D721Med (cell line): ENCODE measurements at regions not wholly inside any gene's neighbourhood (a gene's known extent, or its start where the extent isn't known, plus 50 kb on each side); places are given as distances from the start of the nearest gene placed in this dataset.
A peak's percentile ranks its signal among the peaks of the same experiment; 100 is the strongest.

Experiments
- DNase-seq: peaks from one replicate; pipeline ENCODE4 v3.0.0; 2011; ENCODE audit warnings: low spot score; ENCODE audit not compliant: insufficient read length
- FAIRE-seq: peaks from 2 replicates; lab custom pipeline; 2011; peaks lifted over from hg19 to GRCh38; lab: Jason Lieb, UNC
- CTCF ChIP-seq: IDR thresholded peaks from 2 replicates; pipeline ENCODE4 v1.5.1; 2012; ENCODE audit warnings: mild to moderate bottlenecking, control low read depth; ENCODE audit not compliant: insufficient read depth; ENCODE audit errors: missing control alignments

GRCh38 chr5:90117005-90117404 lies 292.6 kb downstream of the CETN3 start:
- DNase-seq: no peak
- no peak for FAIRE-seq
- no peak for TF ChIP-seq CTCF

GRCh38 chr5:90113108-90113507 lies 296.4 kb downstream of the CETN3 start:
- no peak for TF ChIP-seq CTCF
- DNase-seq: no peak

GRCh38 chr5:90112033-90112692 lies 297.4 kb downstream of the CETN3 start:
- DNase-seq: no peak

More at GRCh38 chr5:90113108-90113507, 296.4 kb downstream of the CETN3 start:
- no peak for FAIRE-seq

GRCh38 chr5:90111364-90112032 lies 298.1 kb downstream of the CETN3 start:
- FAIRE-seq (no peak), DNase-seq (no peak)
- no peak for TF ChIP-seq CTCF

More at GRCh38 chr5:90112033-90112692, 297.4 kb downstream of the CETN3 start:
- peak; percentile 35 for FAIRE-seq
- TF ChIP-seq CTCF: no peak

- DNase-seq (no peak), FAIRE-seq (no peak)
- TF ChIP-seq CTCF: no peak
Observed at GRCh38 chr5:90109285-90109684, 300.3 kb downstream of the CETN3 start.

GRCh38 chr5:90099099-90099498 lies 310.5 kb downstream of the CETN3 start:
- no peak for TF ChIP-seq CTCF
- FAIRE-seq (no peak), DNase-seq (no peak)

GRCh38 chr5:90097082-90097477 lies 312.5 kb downstream of the CETN3 start:
- no peak for TF ChIP-seq CTCF
- FAIRE-seq (no peak), DNase-seq (no peak)
